Mesenchymal stem cell (in vitro differentiated cells and primary cell): ENCODE measurements at regions not wholly inside any gene's neighbourhood (a gene's known extent, or its start where the extent isn't known, plus 50 kb on each side); places are given as distances from the start of the nearest gene placed in this dataset.

Experiments used
- DNase-seq: peaks from one replicate; pipeline ENCODE4 v3.0.0-alpha.2; 2013
- H2AFZ ChIP-seq: one replicate; pipeline ENCODE4 v1.6.1; 2013; ENCODE audit warnings: low read depth, mild to moderate bottlenecking, control low read depth, inconsistent platforms, low read length, moderate library complexity
- H2AK5ac ChIP-seq: 2 replicates; pipeline ENCODE4 v1.6.1; 2013; ENCODE audit warnings: low read length, moderate library complexity, mild to moderate bottlenecking, inconsistent platforms; ENCODE audit not compliant: severe bottlenecking
- H2BK120ac ChIP-seq: one replicate; pipeline ENCODE4 v1.6.1; 2013; ENCODE audit warnings: low read depth, mild to moderate bottlenecking, inconsistent platforms, low read length, moderate library complexity
- H2BK12ac ChIP-seq, 2 experiments: one replicate each; pipeline ENCODE4 v1.6.1; 2013; ENCODE audit warnings: inconsistent platforms in 2 of 2, low read length in 2 of 2, mild to moderate bottlenecking in 2 of 2, moderate library complexity in 2 of 2, control low read depth in 1 of 2
- H2BK15ac ChIP-seq: one replicate; pipeline ENCODE4 v1.6.1; 2013; ENCODE audit warnings: mild to moderate bottlenecking, low read depth, inconsistent platforms; ENCODE audit not compliant: poor library complexity, severe bottlenecking
- H2BK5ac ChIP-seq: 2 replicates; pipeline ENCODE4 v1.6.1; 2013; ENCODE audit warnings: low read depth, mild to moderate bottlenecking, low read length, control low read depth, inconsistent platforms; ENCODE audit not compliant: poor library complexity, severe bottlenecking
- H3K14ac ChIP-seq, 2 experiments: one replicate each; pipeline ENCODE4 v1.6.1; 2013; ENCODE audit warnings: inconsistent platforms in 2 of 2, low read length in 2 of 2, control low read depth in 1 of 2, mild to moderate bottlenecking in 1 of 2, moderate library complexity in 1 of 2
- H3K18ac ChIP-seq, 2 experiments: one replicate each; pipeline ENCODE4 v1.6.1; 2013; ENCODE audit warnings: inconsistent platforms in 2 of 2, low read length in 2 of 2, control low read depth in 1 of 2, low read depth in 1 of 2, mild to moderate bottlenecking in 1 of 2
- H3K23ac ChIP-seq, 2 experiments: one replicate each; pipeline ENCODE4 v1.6.1; 2013; ENCODE audit warnings: inconsistent platforms in 2 of 2, low read length in 2 of 2, mild to moderate bottlenecking in 2 of 2, moderate library complexity in 2 of 2, control low read depth in 1 of 2
- H3K27ac ChIP-seq: 2 replicates; pipeline ENCODE4 v1.5.1; 2013; ENCODE audit warnings: mild to moderate bottlenecking, moderate library complexity, low read length, control low read depth, inconsistent platforms; ENCODE audit not compliant: poor library complexity, severe bottlenecking
- H3K27me3 ChIP-seq, 2 experiments: 2 replicates each; pipeline versions ENCODE4 v1.6.1 to v1.7.0; 2013; ENCODE audit warnings: low read length in 2 of 2, mild to moderate bottlenecking in 2 of 2, moderate library complexity in 2 of 2, control low read depth in 1 of 2, inconsistent platforms in 1 of 2; ENCODE audit not compliant: control insufficient read depth in 1 of 2, insufficient read depth in 1 of 2
- H3K36me3 ChIP-seq, 2 experiments: 2 replicates each; pipeline versions ENCODE4 v1.6.1 to v1.7.0; 2013; ENCODE audit warnings: low read length in 2 of 2, control low read depth in 1 of 2, inconsistent platforms in 1 of 2, low read depth in 1 of 2, mild to moderate bottlenecking in 1 of 2; ENCODE audit not compliant: insufficient read depth in 2 of 2, control insufficient read depth in 1 of 2
- H3K4ac ChIP-seq, 2 experiments: one replicate each; pipeline ENCODE4 v1.6.1; 2013; ENCODE audit warnings: inconsistent platforms in 2 of 2, low read length in 2 of 2, mild to moderate bottlenecking in 2 of 2, moderate library complexity in 2 of 2, control low read depth in 1 of 2, low read depth in 1 of 2
- H3K4me1 ChIP-seq: 2 replicates; pipeline ENCODE4 v1.6.1; 2013; ENCODE audit warnings: low read depth, low read length, control low read depth; ENCODE audit not compliant: control insufficient read depth, insufficient read depth
- H3K4me2 ChIP-seq: 2 replicates; pipeline ENCODE4 v1.6.1; 2013; ENCODE audit warnings: low read length, mild to moderate bottlenecking, inconsistent platforms; ENCODE audit not compliant: poor library complexity, severe bottlenecking
- H3K4me3 ChIP-seq, 2 experiments: 2 replicates each; pipeline versions ENCODE4 v1.5.1 to v1.7.0; 2013; ENCODE audit warnings: low read length in 2 of 2, mild to moderate bottlenecking in 2 of 2, control low read depth in 1 of 2, low read depth in 1 of 2; ENCODE audit not compliant: insufficient read depth in 1 of 2
- H3K79me1 ChIP-seq: replicated peaks from 2 replicates; pipeline ENCODE4 v1.6.1; 2013; ENCODE audit warnings: mild to moderate bottlenecking, control low read depth, low read length, inconsistent platforms; ENCODE audit not compliant: poor library complexity, severe bottlenecking
- H3K9ac ChIP-seq: 2 replicates; pipeline ENCODE4 v1.7.0; 2013; ENCODE audit warnings: mild to moderate bottlenecking, low read length, moderate library complexity
- H3K9me3 ChIP-seq: 2 replicates; pipeline ENCODE4 v1.7.0; 2013; ENCODE audit warnings: mild to moderate bottlenecking, low read length; ENCODE audit not compliant: control insufficient read depth
- H4K8ac ChIP-seq: one replicate; pipeline ENCODE4 v1.6.1; 2013; ENCODE audit warnings: inconsistent platforms, mild to moderate bottlenecking, low read length, moderate library complexity
- H4K91ac ChIP-seq: one replicate; pipeline ENCODE4 v1.6.1; 2013; ENCODE audit warnings: mild to moderate bottlenecking, low read length, inconsistent platforms
- WGBS: methylation state at CpG from one replicate; pipeline ENCODE4 v1.1.7; 2013; ENCODE audit warnings: mixed read lengths; 5-methylcytosine and 5-hydroxymethylcytosine counted together

DNA sequence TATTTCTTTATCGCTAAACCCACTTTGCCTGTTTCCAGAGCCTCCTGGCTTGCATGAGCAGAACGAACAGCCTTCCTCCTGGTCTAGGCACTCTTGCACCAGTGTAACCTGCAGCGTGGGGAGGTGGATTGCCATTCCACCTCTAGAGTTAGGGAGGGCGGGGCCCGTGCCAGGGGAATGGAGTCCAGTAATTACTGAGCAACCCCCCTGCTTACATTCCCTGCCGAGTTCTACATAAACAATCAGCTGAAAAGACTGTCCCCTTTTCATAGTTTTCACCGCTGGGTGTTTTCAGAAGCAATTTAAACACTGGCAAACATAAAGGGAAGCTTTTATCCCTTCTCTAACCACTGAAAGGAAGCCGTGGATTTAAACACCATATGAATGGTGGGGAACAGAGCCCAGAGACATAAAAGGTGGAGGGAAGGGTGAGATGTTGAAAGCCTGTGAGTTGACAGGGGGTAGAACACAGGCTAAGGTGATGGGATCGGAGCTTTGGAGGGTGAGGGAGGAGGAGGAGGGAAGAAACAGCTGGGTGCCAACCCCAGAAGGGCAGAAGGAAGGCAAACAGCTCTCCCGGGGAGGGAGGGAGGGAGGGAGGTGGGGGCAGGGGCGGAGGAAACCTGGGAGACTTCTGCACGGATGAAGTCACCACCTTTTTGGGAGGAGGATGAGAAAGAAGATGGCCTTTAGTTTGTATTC is 68.0 kb upstream of the WDR26 start:
- H3K9ac ChIP-seq, result peak overlapping the region; percentile 57
- no peak overlapping the region for H3K4me3 ChIP-seq
- WGBS, result 22% methylated on average over 10 of the region's 12 CpGs
- peak overlapping the region; percentile 94 for H4K91ac ChIP-seq
- peak overlapping the region in 1 of 2 experiments; percentile 35 for H3K14ac ChIP-seq
- H2BK120ac ChIP-seq, result peak overlapping the region; percentile 69
- H3K9me3 ChIP-seq, result no peaks in the 10 kb centered on the region
- peak overlapping the region; percentile 46 for H2BK15ac ChIP-seq
- peak overlapping the region; percentile 40 for H2AK5ac ChIP-seq
- H3K27me3 ChIP-seq, result no peaks in the 10 kb centered on the region
- H2BK12ac ChIP-seq, result peak overlapping the region; percentile 79 to 82
- no peak overlapping the region for H3K23ac ChIP-seq
- peak overlapping the region; percentile 75 to 88 for H3K4ac ChIP-seq
- peak; percentile 50 for DNase-seq
- peak overlapping the region; percentile 98 for H3K27ac ChIP-seq
- H2BK5ac ChIP-seq, result peak overlapping the region; percentile 82
- H3K4me2 ChIP-seq, result peak overlapping the region; percentile 33
- H3K79me1 ChIP-seq, result no peaks in the 10 kb centered on the region
- no peaks in the 10 kb centered on the region for H3K36me3 ChIP-seq
- peak overlapping the region; percentile 54 for H2AFZ ChIP-seq
- peak overlapping the region; percentile 83 to 92 for H3K18ac ChIP-seq
- peak overlapping the region; percentile 86 for H4K8ac ChIP-seq
- peaks cover 30% of the 10 kb centered on the region for H3K4me1 ChIP-seq

DNA sequence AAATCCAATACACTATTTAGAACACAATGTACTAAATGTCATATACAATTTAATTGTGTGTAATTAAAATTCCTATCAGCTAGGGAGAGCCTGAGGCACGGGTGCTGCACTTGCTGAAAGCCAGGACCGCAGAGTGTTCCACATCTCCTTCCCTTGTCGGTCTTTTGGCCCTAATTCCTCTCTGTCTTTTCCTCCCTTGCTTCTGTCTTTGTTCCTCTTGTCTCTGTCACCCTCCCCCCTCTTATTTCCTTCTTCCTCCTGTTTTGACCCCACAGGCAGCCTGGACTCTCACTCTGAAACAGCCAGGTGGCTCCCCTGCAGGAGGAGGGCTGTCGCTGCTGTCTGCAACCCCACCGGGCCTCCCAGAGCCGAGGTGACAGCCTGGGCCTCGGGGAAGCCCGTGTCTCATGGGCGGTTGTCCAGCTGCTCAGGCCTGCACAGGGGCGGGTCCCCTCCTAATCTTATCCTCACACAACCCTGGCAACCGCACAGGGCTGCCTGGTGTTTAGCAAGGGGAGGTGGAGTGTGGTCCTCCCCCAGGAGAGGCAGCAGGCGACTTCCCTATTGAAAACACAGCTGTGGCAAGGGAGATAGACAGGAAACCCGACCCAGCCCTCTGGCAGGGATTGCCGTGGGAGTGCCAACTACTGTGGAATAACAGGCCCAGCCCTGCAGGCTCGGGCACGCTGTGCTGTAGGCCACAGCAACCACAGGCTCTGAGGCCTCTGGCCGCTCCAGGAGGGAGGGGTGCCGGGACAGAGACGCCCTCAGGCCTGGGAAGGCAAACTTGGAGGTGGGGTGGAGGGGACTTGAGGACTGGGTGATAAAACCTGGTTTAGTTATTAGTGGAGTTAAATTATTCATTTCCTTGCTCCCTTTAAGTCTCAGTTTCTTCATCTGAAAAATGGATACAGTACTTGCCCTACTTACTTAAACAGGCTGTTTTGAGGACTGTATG is 68.8 kb upstream of the WDR26 start:
- Histone ChIP-seq H4K8ac (peak overlapping the region; percentile 95), H2BK5ac (peak overlapping the region; percentile 75), H3K23ac (no peak overlapping the region), H3K27ac (peak overlapping the region; percentile 98), H3K14ac (peak overlapping the region in 1 of 2 experiments; percentile 26), H4K91ac (peak overlapping the region; percentile 86), H3K4me3 (no peak overlapping the region), H3K18ac (peak overlapping the region; percentile 83 to 90), H2BK15ac (peak overlapping the region; percentile 73), H2BK12ac (peak overlapping the region; percentile 88 to 96), H3K4ac (peak overlapping the region; percentile 87 to 90), H3K9ac (peak overlapping the region; percentile 57), H3K36me3 (no peaks in the 10 kb centered on the region), H3K27me3 (no peaks in the 10 kb centered on the region), H2BK120ac (peak overlapping the region; percentile 69), H2AFZ (peak overlapping the region; percentile 1), H3K79me1 (no peaks in the 10 kb centered on the region), H3K4me1 (peaks cover 26% of the 10 kb centered on the region), H3K9me3 (no peaks in the 10 kb centered on the region), H2AK5ac (peak overlapping the region; percentile 69), H3K4me2 (peak overlapping the region; percentile 45)
- DNase-seq, result peak; percentile 90
- WGBS, result 10% methylated on average over 13 of the region's 19 CpGs

DNA sequence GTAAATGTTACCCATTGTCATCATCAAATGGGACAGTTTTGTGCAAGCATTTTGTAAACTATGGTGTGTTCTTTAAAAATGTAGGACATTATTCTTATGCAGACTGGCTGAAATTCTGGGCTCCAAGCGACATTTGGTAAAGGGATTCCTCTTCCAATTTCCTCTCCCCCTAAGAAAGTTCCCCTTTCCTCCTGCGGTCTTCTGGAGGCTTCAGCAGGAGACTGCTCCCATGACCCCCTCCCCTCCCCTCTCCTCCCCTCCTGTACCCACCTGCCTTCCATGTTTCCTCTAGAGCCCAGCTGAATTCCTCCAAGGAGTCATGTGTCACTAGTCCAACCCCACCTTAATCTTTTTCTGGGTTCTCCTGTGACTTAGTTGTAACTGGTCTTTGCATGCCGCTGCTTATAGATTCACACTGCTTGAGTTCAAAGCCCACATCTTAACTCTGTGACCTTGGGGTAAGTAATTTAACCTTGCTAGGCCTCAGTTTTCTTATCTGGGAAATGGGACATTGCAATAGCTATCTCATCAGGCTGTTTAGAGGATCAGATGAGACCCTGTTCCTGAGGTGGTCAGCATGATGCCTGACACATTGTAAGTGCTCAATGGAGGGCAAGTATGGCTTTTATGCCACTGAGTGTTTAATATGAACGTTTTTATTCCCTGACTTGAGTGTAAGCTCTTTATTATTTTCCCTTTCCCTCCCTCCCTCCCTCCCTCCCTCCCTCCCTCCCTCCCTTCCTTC is 69.9 kb upstream of the WDR26 start:
- Histone ChIP-seq H3K4me3 (no peak overlapping the region), H3K23ac (no peak overlapping the region), H2AFZ (no peak overlapping the region), H3K27me3 (no peaks in the 10 kb centered on the region), H3K36me3 (no peaks in the 10 kb centered on the region), H2BK120ac (no peak overlapping the region), H3K4me2 (no peak overlapping the region), H4K8ac (no peak overlapping the region), H3K14ac (no peak overlapping the region), H3K4me1 (peaks cover 22% of the 10 kb centered on the region), H4K91ac (no peak overlapping the region), H3K4ac (no peak overlapping the region), H3K79me1 (no peaks in the 10 kb centered on the region), H2BK15ac (no peak overlapping the region), H2BK12ac (no peak overlapping the region), H3K27ac (peak overlapping the region; percentile 98), H3K9me3 (no peaks in the 10 kb centered on the region), H3K9ac (peak overlapping the region; percentile 57), H2BK5ac (no peak overlapping the region), H3K18ac (no peak overlapping the region), H2AK5ac (no peak overlapping the region)
- WGBS, result 90% methylated on average over 3 of the region's 4 CpGs
- no peak for DNase-seq
